Brain microvascular endothelial cell (primary cell): ENCODE measurements at regions not wholly inside any gene's neighbourhood (a gene's known extent, or its start where the extent isn't known, plus 50 kb on each side); places are given as distances from the start of the nearest gene placed in this dataset.
"Not testable (repeated sequence)": the region's sequence is repeated elsewhere in the genome, so short reads cannot be mapped to it uniquely, and the experiment has no call there.

Experiments
- DNase-seq: peaks from one replicate; pipeline ENCODE4 v3.0.0-alpha.2; 2020
- H3K27ac ChIP-seq: fragments of 250-450 bp; sonication (Bioruptor Pico); 2 replicates; pipeline ENCODE4 v1.5.1; 2020; ENCODE audit warnings: mild to moderate bottlenecking, moderate library complexity
- H3K27me3 ChIP-seq: fragments of 250-450 bp; sonication (Bioruptor Pico); replicated peaks from 2 replicates; pipeline ENCODE4 v1.5.1; 2020; ENCODE audit warnings: mild to moderate bottlenecking
- H3K36me3 ChIP-seq: fragments of 250-450 bp; sonication (Bioruptor Pico); replicated peaks from 2 replicates; pipeline ENCODE4 v1.5.1; 2020; ENCODE audit warnings: mild to moderate bottlenecking
- H3K4me3 ChIP-seq: 2 replicates; pipeline ENCODE4 v1.5.1; 2011; ENCODE audit warnings: low read depth, mild to moderate bottlenecking, control low read depth, low read length, moderate library complexity
- in situ Hi-C: cut with HindIII; loops from 2 replicates; pipeline ENCODE4 v1.10.0; 2017; ENCODE audit warnings: low sequenced_read_pairs, low pct_ligation_motif_present
- TF ChIP-seq, protein P1 (sequence below): IDR thresholded peaks from 2 replicates; pipeline ENCODE4 v1.5.1; 2011; ENCODE audit warnings: low read depth, mild to moderate bottlenecking, moderate library complexity, low read length, control low read depth, inconsistent platforms; ENCODE audit errors: missing control alignments

DNA sequence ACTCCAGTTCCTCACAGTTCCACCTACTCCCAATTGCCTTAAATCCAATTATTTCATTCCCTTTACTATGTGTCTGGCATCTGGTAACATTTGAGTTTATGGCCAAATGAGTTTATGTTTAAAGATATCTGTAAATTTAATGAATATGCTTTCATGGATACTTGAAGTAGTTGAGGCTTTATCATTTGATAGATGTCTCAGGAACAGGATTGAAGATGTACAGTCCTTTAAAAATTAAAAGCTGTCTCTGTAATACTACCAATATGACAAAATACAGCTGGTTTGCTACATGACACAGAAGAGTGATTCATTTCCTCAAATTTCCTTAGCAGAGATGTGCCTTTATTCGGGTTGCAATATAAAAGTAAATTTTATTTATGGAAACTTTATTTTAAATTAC is 2326.0 kb upstream of the ACO1 start:
- H3K4me3 ChIP-seq, result no peak overlapping the region
- TF ChIP-seq, protein P1, sequence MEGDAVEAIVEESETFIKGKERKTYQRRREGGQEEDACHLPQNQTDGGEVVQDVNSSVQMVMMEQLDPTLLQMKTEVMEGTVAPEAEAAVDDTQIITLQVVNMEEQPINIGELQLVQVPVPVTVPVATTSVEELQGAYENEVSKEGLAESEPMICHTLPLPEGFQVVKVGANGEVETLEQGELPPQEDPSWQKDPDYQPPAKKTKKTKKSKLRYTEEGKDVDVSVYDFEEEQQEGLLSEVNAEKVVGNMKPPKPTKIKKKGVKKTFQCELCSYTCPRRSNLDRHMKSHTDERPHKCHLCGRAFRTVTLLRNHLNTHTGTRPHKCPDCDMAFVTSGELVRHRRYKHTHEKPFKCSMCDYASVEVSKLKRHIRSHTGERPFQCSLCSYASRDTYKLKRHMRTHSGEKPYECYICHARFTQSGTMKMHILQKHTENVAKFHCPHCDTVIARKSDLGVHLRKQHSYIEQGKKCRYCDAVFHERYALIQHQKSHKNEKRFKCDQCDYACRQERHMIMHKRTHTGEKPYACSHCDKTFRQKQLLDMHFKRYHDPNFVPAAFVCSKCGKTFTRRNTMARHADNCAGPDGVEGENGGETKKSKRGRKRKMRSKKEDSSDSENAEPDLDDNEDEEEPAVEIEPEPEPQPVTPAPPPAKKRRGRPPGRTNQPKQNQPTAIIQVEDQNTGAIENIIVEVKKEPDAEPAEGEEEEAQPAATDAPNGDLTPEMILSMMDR, result no peak
- H3K27me3 ChIP-seq, result no peaks in the 10 kb centered on the region
- no peak overlapping the region for H3K27ac ChIP-seq
- H3K36me3 ChIP-seq, result no peaks in the 10 kb centered on the region
- no peak for DNase-seq
- in situ Hi-C loops, result no loop called here

DNA sequence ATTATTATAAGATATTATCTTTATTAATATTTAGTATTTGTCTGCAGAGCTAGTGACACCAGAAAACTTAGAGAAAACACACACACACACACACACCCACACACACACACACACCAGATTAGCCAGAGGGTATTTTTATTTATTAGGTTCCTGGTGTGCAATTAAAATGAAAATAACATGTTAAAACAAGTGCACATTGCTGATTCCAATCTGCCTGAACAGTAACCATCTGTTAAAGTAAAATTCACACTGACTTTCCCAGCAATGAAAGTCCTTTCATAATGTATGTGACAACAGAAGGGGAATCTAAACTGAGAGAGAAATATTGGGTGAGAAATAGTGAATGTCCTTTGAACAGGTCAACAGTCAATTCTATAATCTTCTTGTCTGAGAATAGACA is 2323.5 kb upstream of the ACO1 start:
- no peak for DNase-seq
- Histone ChIP-seq H3K36me3 (no peaks in the 10 kb centered on the region), H3K27ac (no peak overlapping the region), H3K27me3 (no peaks in the 10 kb centered on the region), H3K4me3 (no peak overlapping the region)
- TF ChIP-seq, protein P1, result no peak
- in situ Hi-C loops, result no loop called here

DNA sequence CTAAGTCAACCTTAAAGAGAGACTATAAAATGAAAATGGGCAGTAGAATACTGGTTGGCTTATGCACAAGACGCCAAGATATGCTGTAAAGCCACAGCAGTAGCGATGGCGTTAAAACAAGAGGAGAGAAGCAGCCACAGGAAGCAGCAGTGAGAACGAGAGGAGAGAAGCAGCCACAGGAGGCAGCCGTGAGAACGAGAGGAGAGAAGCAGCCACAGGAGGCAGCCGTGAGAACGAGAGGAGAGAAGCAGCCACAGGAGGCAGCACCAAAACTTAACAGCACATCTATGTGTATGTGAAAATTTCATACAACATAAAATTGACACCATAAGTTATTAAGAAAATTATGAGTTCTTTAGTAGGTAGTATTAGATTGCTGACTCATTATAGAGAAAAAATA is 2318.6 kb upstream of the ACO1 start:
- Histone ChIP-seq H3K27me3 (no peaks in the 10 kb centered on the region), H3K4me3 (no peak overlapping the region), H3K27ac (no peak overlapping the region), H3K36me3 (no peaks in the 10 kb centered on the region)
- in situ Hi-C loops, result no loop called here
- no peak for DNase-seq
- TF ChIP-seq, protein P1, result no peak

DNA sequence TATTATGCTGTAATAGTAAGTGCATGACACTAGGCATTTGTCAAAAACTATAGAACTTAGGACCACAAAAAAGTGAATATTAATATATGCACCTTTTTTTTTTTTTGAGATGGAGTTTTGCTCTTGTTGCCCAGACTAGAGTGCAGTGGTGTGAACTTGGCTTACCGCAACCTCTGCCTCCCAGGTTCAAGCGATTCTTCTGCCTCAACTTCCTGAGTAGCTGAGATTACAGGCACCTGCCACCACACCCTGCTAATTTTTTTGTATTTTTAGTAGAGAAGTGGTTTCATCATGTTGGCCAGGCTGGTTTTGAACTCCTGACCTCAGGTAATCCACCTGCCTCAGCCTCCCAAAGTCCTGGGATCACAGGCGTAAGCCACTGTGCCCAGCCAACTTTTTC is 2315.2 kb upstream of the ACO1 start:
- H3K27ac ChIP-seq, H3K36me3 ChIP-seq, H3K4me3 ChIP-seq, DNase-seq, H3K27me3 ChIP-seq, in situ Hi-C loops: not testable (repeated sequence)

DNA sequence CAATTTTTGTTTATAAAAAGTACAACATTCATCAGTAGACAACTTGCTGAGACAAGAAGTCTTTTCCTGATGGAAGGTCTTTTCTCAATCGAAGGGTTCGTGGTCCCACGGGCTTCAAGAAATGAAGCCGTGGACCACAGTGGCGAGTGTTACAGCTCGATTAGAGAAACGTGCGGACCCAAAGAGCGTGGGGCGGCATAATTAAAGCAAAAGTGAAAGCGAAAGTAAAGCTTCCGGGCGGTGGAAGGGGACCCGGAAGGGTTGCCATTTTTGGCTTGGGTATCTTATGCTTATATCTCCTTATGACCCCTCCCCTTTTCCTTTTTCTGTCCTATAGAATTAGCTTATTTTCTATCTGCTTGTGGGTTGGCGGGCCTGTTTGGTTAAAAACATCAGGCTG is 2309.4 kb upstream of the ACO1 start:
- Histone ChIP-seq H3K36me3 (no peaks in the 10 kb centered on the region), H3K27me3 (no peaks in the 10 kb centered on the region), H3K27ac (no peak overlapping the region), H3K4me3 (no peak overlapping the region)
- in situ Hi-C loops, result no loop called here
- no peak for DNase-seq
- TF ChIP-seq, protein P1, result no peak

DNA sequence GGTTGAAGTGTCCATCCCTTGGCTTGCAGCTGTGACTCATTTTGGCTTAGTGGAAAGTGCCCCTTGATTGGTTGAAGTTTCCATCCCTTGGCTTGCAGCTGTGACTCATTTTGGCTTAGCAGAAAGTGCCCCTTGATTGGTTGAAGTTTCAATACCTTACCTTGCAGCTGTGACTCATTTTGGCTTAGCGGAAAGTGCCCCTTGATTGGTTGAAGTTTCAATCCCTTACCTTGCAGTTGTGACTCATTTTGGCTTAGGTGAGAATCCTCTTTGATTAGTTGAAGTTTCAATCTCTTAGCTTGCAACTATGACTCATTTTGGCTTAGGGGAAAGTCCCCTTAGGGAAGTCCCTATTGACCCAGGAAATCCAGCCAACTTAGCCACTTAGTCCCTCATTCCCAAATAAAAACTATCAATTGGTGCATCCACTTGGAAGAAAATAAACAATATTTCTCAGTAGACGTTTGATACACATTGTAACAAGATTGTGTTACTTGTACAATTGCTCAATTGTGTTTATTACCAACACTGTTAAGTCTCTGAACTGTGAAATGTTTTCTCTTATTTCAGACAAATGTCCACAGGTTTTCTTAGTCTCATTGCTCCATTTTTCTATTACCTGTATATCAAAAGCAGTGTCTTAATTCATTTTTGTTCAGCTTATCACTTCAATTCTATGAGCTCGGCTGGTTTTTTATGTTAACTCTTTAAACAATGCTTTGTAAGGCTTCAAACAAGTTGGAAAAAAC is 2308.8 kb upstream of the ACO1 start:
- Histone ChIP-seq H3K36me3 (no peaks in the 10 kb centered on the region), H3K27me3 (no peaks in the 10 kb centered on the region), H3K27ac (no peak overlapping the region), H3K4me3 (no peak overlapping the region)
- in situ Hi-C loops, result no loop called here
- TF ChIP-seq, protein P1, result no peak
- no peak for DNase-seq
